PC-9 (cell line): ENCODE measurements at regions not wholly inside any gene's neighbourhood (a gene's known extent, or its start where the extent isn't known, plus 50 kb on each side); places are given as distances from the start of the nearest gene placed in this dataset.
A peak's percentile ranks its signal among the peaks of the same experiment; 100 is the strongest.

Source experiments
- BruUV-seq: library from RNA; stranded (reverse); fragments of 400-500 nt; replicated peaks from 2 replicates; lab custom pipeline; 2021; lab: Mats Ljungman, UMichigan
- CTCF ChIA-PET: fragments of 300-600 bp; sonication (Branson Sonifier 250); formaldehyde crosslinking; loops from one replicate; lab custom pipeline; 2022; ENCODE audit warnings: antibody characterized with exemption; lab: Charles Lee
- POLR2A ChIA-PET: fragments of 300-600 bp; sonication (Branson Sonifier 250); formaldehyde crosslinking; loops from one replicate; lab custom pipeline; 2022; ENCODE audit warnings: antibody characterized with exemption; ENCODE audit not compliant: unreplicated experiment; lab: Charles Lee
- DNase-seq, 2 experiments: peaks; one replicate each; pipeline versions ENCODE4 v3.0.0 to v3.0.0-alpha.2; 2015 to 2022; ENCODE audit warnings: mixed read lengths in 1 of 2
- H2AFZ ChIP-seq: fragments of 200-600 bp; sonication (generic); 2 replicates; pipeline ENCODE4 v1.8.1; 2017; ENCODE audit warnings: antibody characterized with exemption
- H3F3A ChIP-seq: fragments of 200-600 bp; sonication (generic); 2 replicates; pipeline ENCODE4 v1.8.1; 2017; ENCODE audit warnings: antibody characterized with exemption, mild to moderate bottlenecking, low read depth; ENCODE audit not compliant: insufficient read depth
- H3K27ac ChIP-seq: fragments of 200-600 bp; sonication (generic); 2 replicates; pipeline ENCODE4 v1.6.1; 2016; ENCODE audit warnings: mixed run types
- H3K27me3 ChIP-seq: fragments of 200-600 bp; sonication (generic); 2 replicates; pipeline ENCODE4 v1.6.1; 2016; ENCODE audit warnings: low read depth, mixed run types; ENCODE audit not compliant: insufficient read depth
- H3K36me3 ChIP-seq: fragments of 200-600 bp; sonication (generic); 2 replicates; pipeline ENCODE4 v1.6.1; 2016; ENCODE audit warnings: low read depth, mixed run types
- H3K4me1 ChIP-seq: fragments of 200-600 bp; sonication (generic); replicated peaks from 2 replicates; pipeline ENCODE4 v1.6.1; 2016; ENCODE audit warnings: mixed run types; ENCODE audit not compliant: insufficient read depth
- H3K4me2 ChIP-seq: fragments of 200-600 bp; sonication (generic); 2 replicates; pipeline ENCODE4 v1.6.1; 2017; ENCODE audit warnings: mixed run types
- H3K4me3 ChIP-seq: fragments of 200-600 bp; sonication (generic); 2 replicates; pipeline ENCODE4 v1.6.1; 2016; ENCODE audit warnings: mixed run types
- H3K79me2 ChIP-seq: fragments of 200-600 bp; sonication (generic); 2 replicates; pipeline ENCODE4 v1.6.1; 2017; ENCODE audit warnings: low read depth, mixed run types
- H3K9me2 ChIP-seq: fragments of 200-600 bp; sonication (generic); 2 replicates; pipeline ENCODE4 v1.8.1; 2017; ENCODE audit warnings: mild to moderate bottlenecking; ENCODE audit not compliant: insufficient read depth
- H3K9me3 ChIP-seq: fragments of 200-600 bp; sonication (generic); 2 replicates; pipeline ENCODE4 v1.8.1; 2016; ENCODE audit warnings: low read depth; ENCODE audit not compliant: insufficient read depth
- H4K20me1 ChIP-seq: fragments of 200-600 bp; sonication (generic); 2 replicates; pipeline ENCODE4 v1.8.1; 2017; ENCODE audit not compliant: insufficient read depth
- CTCF ChIP-seq: fragments of 200-600 bp; sonication (generic); conservative IDR thresholded peaks from 2 replicates; pipeline ENCODE4 v1.6.1; 2017; ENCODE audit warnings: mixed run types, antibody characterized with exemption, mild to moderate bottlenecking, moderate library complexity
- EZH2 ChIP-seq: fragments of 200-600 bp; sonication (generic); IDR thresholded peaks from 2 replicates; pipeline ENCODE4 v1.8.0; 2017; ENCODE audit warnings: antibody characterized with exemption, low read depth
- intact Hi-C: fragments of 100-400 bp; cut with micrococcal nuclease; formaldehyde crosslinking; loops from one replicate; pipeline ENCODE4 v1.10.0; 2022; ENCODE audit not compliant: unreplicated experiment

- peak overlapping the region; percentile 81 for H3K27ac ChIP-seq
- no peaks in the 10 kb centered on the region for H3K27me3 ChIP-seq
- peaks cover 77% of the 10 kb centered on the region for H3K4me1 ChIP-seq
- H3K4me2 ChIP-seq, result peak overlapping the region; percentile 46
- peaks cover 61% of the 10 kb centered on the region for H3F3A ChIP-seq
- TSS peak; percentile 29 for BruUV-seq
- TF ChIP-seq EZH2, result no peak
- no peak for TF ChIP-seq CTCF
- no peaks in the 10 kb centered on the region for H3K36me3 ChIP-seq
- H2AFZ ChIP-seq, result no peak overlapping the region
- H3K9me3 ChIP-seq, result no peaks in the 10 kb centered on the region
- POLR2A ChIA-PET, result interaction anchor here (0.6 kb wide), 1 partner anchor 257 kb away, joined by 12 read pairs; no protein-coding TSS in a partner anchor
- H3K9me2 ChIP-seq, result no peaks in the 10 kb centered on the region
- CTCF ChIA-PET, result interaction anchor here (0.6 kb wide), 1 partner anchor 114 kb away, joined by 3 read pairs; no protein-coding TSS in a partner anchor
- DNase-seq, result peak in 1 of 2 experiments; percentile 42
- intact Hi-C loops, result loop anchor here (1.0 kb wide), 3 partner anchors 12 to 252 kb away; partner anchors contain the start of gene HES1
- H3K79me2 ChIP-seq, result no peaks in the 10 kb centered on the region
- no peaks in the 10 kb centered on the region for H4K20me1 ChIP-seq
- H3K4me3 ChIP-seq, result no peak overlapping the region
These were observed 251.3 kb upstream of the HES1 start for GRCh38 chr3:193884652-193885051.

GRCh38 chr3:193885832-193886231, 250.1 kb upstream of the HES1 start:
- POLR2A ChIA-PET, result interaction anchor here (0.6 to 1.0 kb wide), 4 partner anchors 19 to 341 kb away, joined by 3 to 21 read pairs (median 4); no protein-coding TSS in a partner anchor
- BruUV-seq, result no TSS peak
- DNase-seq, result peak; percentile 91 to 99
- TF ChIP-seq CTCF (no peak), EZH2 (no peak)
- Histone ChIP-seq H3K27me3 (no peaks in the 10 kb centered on the region), H3K4me3 (no peak overlapping the region), H3K4me1 (peaks cover 65% of the 10 kb centered on the region), H2AFZ (no peak overlapping the region), H3K27ac (peak overlapping the region; percentile 81), H3K9me3 (no peaks in the 10 kb centered on the region), H3K79me2 (no peaks in the 10 kb centered on the region), H3K36me3 (no peaks in the 10 kb centered on the region), H3K4me2 (peak overlapping the region; percentile 46), H4K20me1 (no peaks in the 10 kb centered on the region), H3K9me2 (no peaks in the 10 kb centered on the region), H3F3A (peaks cover 52% of the 10 kb centered on the region)
- CTCF ChIA-PET, result no interaction called here
- intact Hi-C loops, result loop anchor here (1.0 kb wide), 4 partner anchors 14 to 250 kb away; partner anchors contain the start of gene HES1

- POLR2A ChIA-PET, result no interaction called here
- Histone ChIP-seq H3F3A (peaks cover 32% of the 10 kb centered on the region), H3K4me1 (peaks cover 23% of the 10 kb centered on the region), H4K20me1 (no peaks in the 10 kb centered on the region), H3K36me3 (no peaks in the 10 kb centered on the region), H3K4me2 (no peak overlapping the region), H3K9me3 (no peaks in the 10 kb centered on the region), H3K9me2 (no peaks in the 10 kb centered on the region), H3K27me3 (no peaks in the 10 kb centered on the region), H3K27ac (no peak overlapping the region), H3K4me3 (no peak overlapping the region), H2AFZ (no peak overlapping the region), H3K79me2 (no peaks in the 10 kb centered on the region)
- CTCF ChIA-PET, result no interaction called here
- intact Hi-C loops, result no loop called here
- TF ChIP-seq EZH2, result no peak
- no peak for TF ChIP-seq CTCF
- no peak for DNase-seq
- BruUV-seq, result no TSS peak
These were observed 245.7 kb upstream of the HES1 start for GRCh38 chr3:193890016-193890897.
